ENCODE measurements at regions not wholly inside any gene's neighbourhood (a gene's known extent, or its start where the extent isn't known, plus 50 kb on each side); places are given as distances from the start of the nearest gene placed in this dataset.
"Not testable (repeated sequence)": the region's sequence is repeated elsewhere in the genome, so short reads cannot be mapped to it uniquely, and the experiment has no call there.

- no peak for DNase-seq
Observed at GRCh38 chr3:106957029-106957428, 420.2 kb upstream of the CCDC54 start.

- no peak for DNase-seq
Observed at GRCh38 chr3:106962993-106963392, 414.2 kb upstream of the CCDC54 start.

- DNase-seq, result no peak
Observed at GRCh38 chr3:106963442-106963841, 413.8 kb upstream of the CCDC54 start.

GRCh38 chr3:106965307-106965706 is 411.9 kb upstream of the CCDC54 start:
- no peak for DNase-seq

- no peak for DNase-seq
Observed at GRCh38 chr3:106969596-106969995, 407.6 kb upstream of the CCDC54 start.

GRCh38 chr3:106981392-106981791 is 395.8 kb upstream of the CCDC54 start:
- no peak for DNase-seq

- DNase-seq, result no peak
Observed at GRCh38 chr3:106985721-106986120, 391.5 kb upstream of the CCDC54 start.

GRCh38 chr3:106998841-106999682 is 378.2 kb upstream of the CCDC54 start:
- not testable (repeated sequence) for DNase-seq

- DNase-seq, result no peak
Observed at GRCh38 chr3:107001635-107002034, 375.6 kb upstream of the CCDC54 start.

- not testable (repeated sequence) for DNase-seq
Observed at GRCh38 chr3:107005352-107005751, 371.9 kb upstream of the CCDC54 start.

- DNase-seq, result no peak
Observed at GRCh38 chr3:107008213-107008612, 369.0 kb upstream of the CCDC54 start.

GRCh38 chr3:107013641-107014040 is 363.6 kb upstream of the CCDC54 start:
- no peak for DNase-seq

- DNase-seq, result no peak
Observed at GRCh38 chr3:107024551-107025026, 352.6 kb upstream of the CCDC54 start.

- DNase-seq, result no peak
Observed at GRCh38 chr3:107025961-107026360, 351.3 kb upstream of the CCDC54 start.

GRCh38 chr3:107028086-107028485 is 349.2 kb upstream of the CCDC54 start:
- no peak for DNase-seq

GRCh38 chr3:107028626-107029025 is 348.6 kb upstream of the CCDC54 start:
- DNase-seq, result no peak

GRCh38 chr3:107032111-107032510 is 345.1 kb upstream of the CCDC54 start:
- DNase-seq, result no peak

GRCh38 chr3:107034142-107034541 is 343.1 kb upstream of the CCDC54 start:
- no peak for DNase-seq

- DNase-seq, result no peak
Observed at GRCh38 chr3:107035176-107035575, 342.1 kb upstream of the CCDC54 start.

- no peak for DNase-seq
Observed at GRCh38 chr3:107044677-107045076, 332.6 kb upstream of the CCDC54 start.

GRCh38 chr3:107045791-107046190 is 331.4 kb upstream of the CCDC54 start:
- no peak for DNase-seq

- no peak for DNase-seq
Observed at GRCh38 chr3:107055181-107055942, 321.9 kb upstream of the CCDC54 start.

- no peak for DNase-seq
Observed at GRCh38 chr3:107061466-107061865, 315.8 kb upstream of the CCDC54 start.

- DNase-seq, result no peak
Observed at GRCh38 chr3:107062310-107062709, 314.9 kb upstream of the CCDC54 start.

Data from islet precursor cell (in vitro differentiated cells).